HepG2 (cell line): ENCODE measurements at regions not wholly inside any gene's neighbourhood (a gene's known extent, or its start where the extent isn't known, plus 50 kb on each side); places are given as distances from the start of the nearest gene placed in this dataset.
A peak's percentile ranks its signal among the peaks of the same experiment; 100 is the strongest.

Experiments
- ARID5B ChIP-seq: IDR thresholded peaks from 2 replicates; pipeline ENCODE4 v1.4.0; 2020; ENCODE audit warnings: mild to moderate bottlenecking, missing genetic modification reagents
- BHLHE40 ChIP-seq: IDR thresholded peaks from 2 replicates; pipeline ENCODE4 v1.6.1; 2011; ENCODE audit warnings: low read length, improper control_type of control experiment
- IKZF5 ChIP-seq: IDR thresholded peaks from 2 replicates; pipeline ENCODE4 v1.6.1; 2018; ENCODE audit warnings: missing genetic modification reagents, mild to moderate bottlenecking, missing compliant biosample characterization
- KMT2A ChIP-seq: sonication (generic); formaldehyde crosslinking; IDR thresholded peaks from 2 replicates; pipeline ENCODE4 v1.4.0; 2020; ENCODE audit warnings: missing genetic modification reagents
- PITX1 ChIP-seq: sonication (generic); formaldehyde crosslinking; IDR thresholded peaks from 2 replicates; pipeline ENCODE4 v1.5.1; 2020; ENCODE audit warnings: mild to moderate bottlenecking, missing genetic modification reagents
- USF2 ChIP-seq, 2 experiments: sonication (generic) in 1 of 2; formaldehyde crosslinking in 1 of 2; IDR thresholded peaks; 2 replicates each; pipeline versions ENCODE4 v1.5.1 to v1.6.1; 2011 to 2020; ENCODE audit warnings: borderline replicate concordance in 1 of 2, low read depth in 1 of 2, low read length in 1 of 2, mild to moderate bottlenecking in 1 of 2, missing genetic modification reagents in 1 of 2, moderate library complexity in 1 of 2
- ZBTB26 ChIP-seq: IDR thresholded peaks from 2 replicates; pipeline ENCODE4 v1.6.1; 2016; ENCODE audit warnings: missing compliant biosample characterization, missing genetic modification reagents, borderline replicate concordance
- ZBTB33 ChIP-seq: sonication (generic); formaldehyde crosslinking; IDR thresholded peaks from 2 replicates; pipeline ENCODE4 v1.4.0; 2020; ENCODE audit warnings: missing genetic modification reagents
- ZNF143 ChIP-seq: sonication (generic); formaldehyde crosslinking; IDR thresholded peaks from 2 replicates; pipeline ENCODE4 v1.4.0; 2020; ENCODE audit warnings: missing genetic modification reagents
- ZNF550 ChIP-seq: sonication (generic); formaldehyde crosslinking; IDR thresholded peaks from 2 replicates; pipeline ENCODE4 v1.4.0; 2020; ENCODE audit warnings: mild to moderate bottlenecking, missing genetic modification reagents, borderline replicate concordance
- ZNF567 ChIP-seq: sonication (generic); formaldehyde crosslinking; IDR thresholded peaks from 2 replicates; pipeline ENCODE4 v1.8.1; 2023; ENCODE audit warnings: mild to moderate bottlenecking, missing genetic modification reagents, borderline replicate concordance
- TF ChIP-seq, protein P1 (sequence below): sonication (generic); formaldehyde crosslinking; IDR thresholded peaks from 2 replicates; pipeline ENCODE4 v1.5.1; 2020; ENCODE audit warnings: missing genetic modification reagents, mild to moderate bottlenecking, borderline replicate concordance
- TF ChIP-seq, protein P2 (sequence below): sonication (generic); formaldehyde crosslinking; IDR thresholded peaks from 2 replicates; pipeline ENCODE4 v1.4.0; 2020; ENCODE audit warnings: missing genetic modification reagents

DNA sequence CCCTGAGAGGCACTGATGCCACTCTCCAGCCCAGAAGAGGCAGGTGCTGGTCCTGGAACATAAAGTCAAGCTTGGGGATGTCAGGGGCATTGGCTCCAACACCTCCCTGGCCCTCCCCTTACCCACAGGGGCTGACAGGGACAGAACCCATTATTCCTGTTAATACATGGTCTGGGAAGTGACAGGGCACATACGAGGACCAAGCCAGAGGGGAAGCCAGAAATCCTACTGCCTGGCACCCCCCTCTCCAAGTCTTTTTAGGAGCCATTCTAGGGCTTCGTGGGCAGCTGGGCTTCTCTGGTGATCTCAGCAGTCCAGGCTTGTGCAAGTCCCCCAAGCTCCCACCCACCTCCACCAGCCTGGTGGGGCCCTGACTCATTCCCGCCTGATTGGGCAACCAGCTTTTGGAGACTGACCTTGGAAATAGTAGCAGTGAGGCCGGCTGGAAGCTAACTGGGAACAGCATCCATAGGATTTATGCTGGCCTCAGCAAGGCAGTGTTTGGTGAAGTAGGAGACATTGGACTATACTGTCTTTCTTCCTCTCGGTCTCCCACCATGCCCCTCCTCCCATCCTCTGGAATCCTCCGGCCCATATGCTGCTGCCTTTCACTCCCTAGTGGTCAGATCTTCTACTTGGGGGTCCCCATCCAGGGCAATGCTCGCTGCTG lies 86.4 kb upstream of the HK2 start (continued):
- TF ChIP-seq IKZF5 (CRISPR knock-in tag) (peak; percentile 55; the same call in 1 of the 2 replicates), PITX1 (CRISPR knock-in tag) (no peak; the same call in 1 of the 2 replicates), BHLHE40 (0 out of 2 replicates have a peak, but pooled peaks have one; percentile 28), ZBTB26 (0 out of 2 replicates have a peak, but pooled peaks have one; percentile 48), KMT2A (CRISPR knock-in tag) (0 out of 2 replicates have a peak, but pooled peaks have one; percentile 45), ZNF143 (CRISPR knock-in tag) (0 out of 2 replicates have a peak, but pooled peaks have one; percentile 22), ZBTB33 (CRISPR knock-in tag) (0 out of 2 replicates have a peak, but pooled peaks have one; percentile 51), ZNF567 (CRISPR knock-in tag) (0 out of 2 replicates have a peak, but pooled peaks have one; percentile 73), USF2 (IDR thresholded peaks at IDR 0.05; ENCODE audit: low read depth, low read length) (no peak), USF2 (CRISPR knock-in tag; IDR thresholded peaks at IDR 0.05; ENCODE audit: borderline replicate concordance) (no peak), ZNF550 (CRISPR knock-in tag) (no peak), ARID5B (CRISPR knock-in tag) (peak; percentile 97)
- TF ChIP-seq, protein P1, sequence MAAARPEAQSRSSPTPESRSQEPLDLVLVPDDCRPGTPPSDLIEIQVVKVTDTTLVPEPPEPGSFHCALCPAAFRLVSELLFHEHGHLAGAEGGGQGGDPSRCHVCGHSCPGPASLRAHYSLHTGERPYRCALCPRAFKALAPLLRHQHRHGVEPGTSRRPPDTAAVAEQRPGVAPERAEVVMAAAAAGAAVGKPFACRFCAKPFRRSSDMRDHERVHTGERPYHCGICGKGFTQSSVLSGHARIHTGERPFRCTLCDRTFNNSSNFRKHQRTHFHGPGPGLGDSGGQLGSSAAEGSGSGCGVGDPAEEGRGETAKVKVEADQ (CRISPR knock-in tag) = no peak
- TF ChIP-seq, protein P2, sequence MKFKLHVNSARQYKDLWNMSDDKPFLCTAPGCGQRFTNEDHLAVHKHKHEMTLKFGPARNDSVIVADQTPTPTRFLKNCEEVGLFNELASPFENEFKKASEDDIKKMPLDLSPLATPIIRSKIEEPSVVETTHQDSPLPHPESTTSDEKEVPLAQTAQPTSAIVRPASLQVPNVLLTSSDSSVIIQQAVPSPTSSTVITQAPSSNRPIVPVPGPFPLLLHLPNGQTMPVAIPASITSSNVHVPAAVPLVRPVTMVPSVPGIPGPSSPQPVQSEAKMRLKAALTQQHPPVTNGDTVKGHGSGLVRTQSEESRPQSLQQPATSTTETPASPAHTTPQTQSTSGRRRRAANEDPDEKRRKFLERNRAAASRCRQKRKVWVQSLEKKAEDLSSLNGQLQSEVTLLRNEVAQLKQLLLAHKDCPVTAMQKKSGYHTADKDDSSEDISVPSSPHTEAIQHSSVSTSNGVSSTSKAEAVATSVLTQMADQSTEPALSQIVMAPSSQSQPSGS (CRISPR knock-in tag) = peak; percentile 76; the same call in 1 of the 2 replicates
